Keratinocyte (primary cell): ENCODE measurements at regions not wholly inside any gene's neighbourhood (a gene's known extent, or its start where the extent isn't known, plus 50 kb on each side); places are given as distances from the start of the nearest gene placed in this dataset.

Source experiments
- DNase-seq: peaks from one replicate; pipeline ENCODE4 v3.0.0-alpha.2; 2011; ENCODE audit warnings: low read depth, missing footprints, low spot score
- FAIRE-seq: peaks from 2 replicates; lab custom pipeline; 2011; peaks lifted over from hg19 to GRCh38; lab: Jason Lieb, UNC
- H2AFZ ChIP-seq: 2 replicates; pipeline ENCODE4 v1.6.0; 2012; ENCODE audit warnings: low read length, control low read depth, inconsistent platforms; ENCODE audit not compliant: control insufficient read depth
- H3K27ac ChIP-seq: 2 replicates; pipeline ENCODE4 v1.5.1; 2011; ENCODE audit warnings: low read length; ENCODE audit not compliant: control insufficient read depth, insufficient read depth
- H3K27me3 ChIP-seq: 3 replicates; pipeline ENCODE4 v1.6.0; 2011; ENCODE audit warnings: low read length; ENCODE audit not compliant: control insufficient read depth, insufficient read depth; ENCODE audit errors: extremely low read depth
- H3K36me3 ChIP-seq, 2 experiments: 2 replicates in 1 of 2; 3 replicates in 1 of 2; pipeline ENCODE4 v1.5.1; 2011; ENCODE audit warnings: low read length in 2 of 2, mild to moderate bottlenecking in 1 of 2; ENCODE audit not compliant: control insufficient read depth in 2 of 2, insufficient read depth in 2 of 2; ENCODE audit errors: extremely low read depth in 1 of 2
- H3K4me1 ChIP-seq: 3 replicates; pipeline ENCODE4 v1.5.1; 2011; ENCODE audit warnings: low read length; ENCODE audit not compliant: control insufficient read depth, insufficient read depth; ENCODE audit errors: extremely low read depth
- H3K4me2 ChIP-seq: 3 replicates; pipeline ENCODE4 v1.6.0; 2011; ENCODE audit warnings: low read depth, low read length; ENCODE audit not compliant: control insufficient read depth, insufficient read depth; ENCODE audit errors: extremely low read depth
- H3K4me3 ChIP-seq, 3 experiments: fragments of 200-600 bp in 1 of 3; sonication (generic) in 1 of 3; 2 replicates in 2 of 3; 3 replicates in 1 of 3; pipeline ENCODE4 v1.5.1; 2011 to 2016; ENCODE audit warnings: low read length in 3 of 3, mild to moderate bottlenecking in 3 of 3, control low read depth in 2 of 3, inconsistent platforms in 1 of 3, low read depth in 1 of 3, mixed read lengths in 1 of 3, mixed run types in 1 of 3, moderate library complexity in 1 of 3; ENCODE audit not compliant: control insufficient read depth in 2 of 3, insufficient read depth in 2 of 3; ENCODE audit errors: extremely low read depth in 1 of 3
- H3K79me2 ChIP-seq: 2 replicates; pipeline ENCODE4 v1.6.0; 2012; ENCODE audit warnings: low read length; ENCODE audit not compliant: control insufficient read depth, insufficient read depth
- H3K9ac ChIP-seq: 3 replicates; pipeline ENCODE4 v1.6.0; 2011; ENCODE audit warnings: low read length; ENCODE audit not compliant: control insufficient read depth, insufficient read depth; ENCODE audit errors: extremely low read depth
- H3K9me1 ChIP-seq: 3 replicates; pipeline ENCODE4 v1.6.0; 2011; ENCODE audit warnings: low read length; ENCODE audit not compliant: control insufficient read depth, insufficient read depth; ENCODE audit errors: extremely low read depth
- H3K9me3 ChIP-seq: 2 replicates; pipeline ENCODE4 v1.5.1; 2012; ENCODE audit warnings: low read depth, low read length; ENCODE audit not compliant: control insufficient read depth
- H4K20me1 ChIP-seq: 3 replicates; pipeline ENCODE4 v1.6.0; 2011; ENCODE audit warnings: low read length; ENCODE audit not compliant: control insufficient read depth, insufficient read depth; ENCODE audit errors: extremely low read depth
- EZH2 ChIP-seq: IDR thresholded peaks from one replicate; pipeline ENCODE4 v1.6.1; 2012; ENCODE audit warnings: inconsistent platforms, mild to moderate bottlenecking, low read length, moderate library complexity
- dilution Hi-C: fragments of 300-500 bp; cut with MboI; formaldehyde crosslinking; loops from one replicate; pipeline ENCODE4 v1.7.0; 2020; ENCODE audit warnings: low sequenced_read_pairs; ENCODE audit not compliant: extremely low pct_ligation_motif_present
- TF ChIP-seq, protein P1 (sequence below), 3 experiments: IDR thresholded peaks in 1 of 3; conservative IDR thresholded peaks in 1 of 3; optimal IDR thresholded peaks in 1 of 3; 2 replicates in 2 of 3; 3 replicates in 1 of 3; pipeline versions ENCODE3 to v1.5.1; 2011; ENCODE audit warnings: low read length in 3 of 3, mild to moderate bottlenecking in 3 of 3, moderate library complexity in 2 of 3, control low read depth in 1 of 3, inconsistent platforms in 1 of 3; ENCODE audit not compliant: insufficient read depth in 2 of 3; ENCODE audit errors: extremely low read depth in 1 of 3

DNA sequence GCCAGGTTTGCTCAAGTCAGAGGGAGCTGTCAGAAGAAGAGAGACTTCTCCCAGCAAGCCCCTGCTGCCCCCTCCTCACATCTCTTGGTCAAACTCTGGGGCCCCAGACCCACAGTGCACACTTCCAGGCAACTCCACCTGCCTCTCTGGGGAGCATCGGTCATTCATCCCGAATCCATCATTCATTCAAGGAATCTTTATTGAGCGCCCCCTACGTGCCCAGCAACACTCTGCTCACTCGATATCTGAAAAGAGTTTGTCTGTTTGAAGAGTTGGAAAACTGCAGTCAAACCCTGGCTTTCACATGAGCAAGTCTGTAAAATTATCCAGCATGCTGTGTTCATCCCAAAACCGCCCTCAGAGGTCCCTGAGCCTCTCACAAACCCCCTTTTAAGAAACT, 66.2 kb downstream of the PRR18 start:
- H3K4me2 ChIP-seq = no peak overlapping the region
- dilution Hi-C loops = no loop called here
- no peaks in the 10 kb centered on the region for H4K20me1 ChIP-seq
- H3K9me3 ChIP-seq = no peaks in the 10 kb centered on the region
- no peaks in the 10 kb centered on the region for H3K79me2 ChIP-seq
- no peak overlapping the region for H2AFZ ChIP-seq
- no peak overlapping the region for H3K9ac ChIP-seq
- H3K4me1 ChIP-seq = no peaks in the 10 kb centered on the region
- no peak for DNase-seq
- H3K27me3 ChIP-seq = no peaks in the 10 kb centered on the region
- TF ChIP-seq, protein P1, sequence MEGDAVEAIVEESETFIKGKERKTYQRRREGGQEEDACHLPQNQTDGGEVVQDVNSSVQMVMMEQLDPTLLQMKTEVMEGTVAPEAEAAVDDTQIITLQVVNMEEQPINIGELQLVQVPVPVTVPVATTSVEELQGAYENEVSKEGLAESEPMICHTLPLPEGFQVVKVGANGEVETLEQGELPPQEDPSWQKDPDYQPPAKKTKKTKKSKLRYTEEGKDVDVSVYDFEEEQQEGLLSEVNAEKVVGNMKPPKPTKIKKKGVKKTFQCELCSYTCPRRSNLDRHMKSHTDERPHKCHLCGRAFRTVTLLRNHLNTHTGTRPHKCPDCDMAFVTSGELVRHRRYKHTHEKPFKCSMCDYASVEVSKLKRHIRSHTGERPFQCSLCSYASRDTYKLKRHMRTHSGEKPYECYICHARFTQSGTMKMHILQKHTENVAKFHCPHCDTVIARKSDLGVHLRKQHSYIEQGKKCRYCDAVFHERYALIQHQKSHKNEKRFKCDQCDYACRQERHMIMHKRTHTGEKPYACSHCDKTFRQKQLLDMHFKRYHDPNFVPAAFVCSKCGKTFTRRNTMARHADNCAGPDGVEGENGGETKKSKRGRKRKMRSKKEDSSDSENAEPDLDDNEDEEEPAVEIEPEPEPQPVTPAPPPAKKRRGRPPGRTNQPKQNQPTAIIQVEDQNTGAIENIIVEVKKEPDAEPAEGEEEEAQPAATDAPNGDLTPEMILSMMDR (optimal IDR thresholded peaks at IDR 0.05 in 1 of 3, IDR thresholded peaks at IDR 0.05 in 1 of 3, conservative IDR thresholded peaks at IDR 0.05 in 1 of 3; ENCODE audit: extremely low read depth in 1 of 3, insufficient read depth in 2 of 3, low read length in 3 of 3) = no peak
- no peak for TF ChIP-seq EZH2
- no peaks in the 10 kb centered on the region for H3K36me3 ChIP-seq
- no peaks in the 10 kb centered on the region for H3K9me1 ChIP-seq
- no peak overlapping the region for H3K27ac ChIP-seq
- FAIRE-seq = no peak
- no peak overlapping the region for H3K4me3 ChIP-seq

DNA sequence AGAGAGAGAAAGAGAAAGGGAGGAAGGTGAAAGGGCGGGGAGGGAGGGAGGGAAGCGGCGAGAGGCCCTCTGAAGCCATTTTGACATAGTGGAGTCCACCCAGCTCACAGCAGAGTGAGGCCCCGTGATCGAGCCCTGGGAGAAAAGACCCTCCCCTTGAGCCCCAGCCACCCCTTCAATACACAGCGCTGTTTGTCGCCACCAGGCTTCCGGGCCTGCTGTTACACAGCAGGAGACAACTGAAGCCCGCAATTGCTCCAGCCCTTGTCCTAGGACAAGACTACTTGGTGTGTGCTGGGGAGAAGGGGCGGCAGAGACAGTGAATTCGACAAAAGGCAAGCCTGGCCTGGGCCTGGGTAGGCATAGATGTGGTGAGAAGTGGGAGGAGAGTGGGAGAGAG, 67.3 kb downstream of the PRR18 start:
- no peak overlapping the region for H3K4me3 ChIP-seq
- no peak overlapping the region for H3K4me2 ChIP-seq
- H3K79me2 ChIP-seq = no peaks in the 10 kb centered on the region
- no peak overlapping the region for H3K9ac ChIP-seq
- FAIRE-seq = no peak
- H3K27me3 ChIP-seq = no peaks in the 10 kb centered on the region
- dilution Hi-C loops = no loop called here
- H3K9me3 ChIP-seq = no peaks in the 10 kb centered on the region
- no peak overlapping the region for H3K27ac ChIP-seq
- TF ChIP-seq, protein P1 (optimal IDR thresholded peaks at IDR 0.05 in 1 of 3, IDR thresholded peaks at IDR 0.05 in 1 of 3, conservative IDR thresholded peaks at IDR 0.05 in 1 of 3; ENCODE audit: extremely low read depth in 1 of 3, insufficient read depth in 2 of 3, low read length in 3 of 3) = no peak
- TF ChIP-seq EZH2 = no peak
- no peaks in the 10 kb centered on the region for H3K36me3 ChIP-seq
- no peaks in the 10 kb centered on the region for H3K4me1 ChIP-seq
- no peak for DNase-seq
- H4K20me1 ChIP-seq = no peaks in the 10 kb centered on the region
- no peaks in the 10 kb centered on the region for H3K9me1 ChIP-seq
- H2AFZ ChIP-seq = no peak overlapping the region
